Thyroid gland (tissue), 4 donors: ENCODE measurements at regions not wholly inside any gene's neighbourhood (a gene's known extent, or its start where the extent isn't known, plus 50 kb on each side); places are given as distances from the start of the nearest gene placed in this dataset.

Source experiments
- DNase-seq, 2 donors: peaks; one replicate each; pipeline ENCODE4 v3.0.0-alpha.2; 2019
- H3K27ac ChIP-seq, 3 donors: fragments of 200-600 bp; sonication (generic); 1 replicate in 2 of 3; 2 replicates in 1 of 3; pipeline ENCODE4 v1.5.1; 2016 to 2019; ENCODE audit warnings: mild to moderate bottlenecking in 1 of 3, moderate library complexity in 1 of 3
- H3K27me3 ChIP-seq: fragments of 200-600 bp; sonication (generic); one replicate; pipeline ENCODE4 v1.5.1; 2019
- H3K36me3 ChIP-seq, 2 donors: fragments of 200-600 bp; sonication (generic); one replicate each; pipeline ENCODE4 v1.5.1; 2016 to 2019
- H3K4me1 ChIP-seq, 2 donors: fragments of 200-600 bp; sonication (generic); one replicate each; pipeline ENCODE4 v1.5.1; 2017 to 2019
- H3K4me3 ChIP-seq, 3 donors: fragments of 200-600 bp; sonication (generic); replicated peaks in 1 of 3; 1 replicate in 2 of 3; 2 replicates in 1 of 3; pipeline ENCODE4 v1.5.1; 2016; ENCODE audit warnings: mild to moderate bottlenecking in 1 of 3
- H3K9me3 ChIP-seq: fragments of 200-600 bp; sonication (generic); one replicate; pipeline ENCODE4 v1.5.1; 2017
- CTCF ChIP-seq, 6 experiments: fragments of 200-600 bp in 3 of 6; fragments of 450-650 bp in 3 of 6; sonication (generic) in 3 of 6; IDR thresholded peaks; one replicate each; pipeline ENCODE4 v1.5.1; 2016 to 2019; ENCODE audit warnings: antibody characterized with exemption in 6 of 6, mild to moderate bottlenecking in 2 of 6, inconsistent platforms in 1 of 6, moderate library complexity in 1 of 6
- POLR2A ChIP-seq, 2 donors: fragments of 450-650 bp; IDR thresholded peaks; one replicate each; pipeline ENCODE4 v1.6.1; 2017; ENCODE audit warnings: antibody characterized with exemption in 2 of 2, mild to moderate bottlenecking in 2 of 2, moderate library complexity in 1 of 2
- WGBS, 2 donors: methylation state at CpG; one replicate each; pipeline ENCODE4 v1.1.5; 2017; 5-methylcytosine and 5-hydroxymethylcytosine counted together
- intact Hi-C: fragments of 100-400 bp; cut with DNase I; formaldehyde crosslinking; loops from one replicate; pipeline ENCODE4 v1.15.1; 2023

- Histone ChIP-seq H3K4me1 (no peaks in the 10 kb centered on the region), H3K4me3 (no peak overlapping the region), H3K36me3 (no peaks in the 10 kb centered on the region), H3K9me3 (no peaks in the 10 kb centered on the region), H3K27ac (no peak overlapping the region), H3K27me3 (peaks cover 3% of the 10 kb centered on the region)
- DNase-seq, result no peak
- WGBS, 2 donors, result 91 to 96% methylated on average over 5 to 10 of the region's 10 CpGs
- TF ChIP-seq CTCF (IDR thresholded peaks at IDR 0.05) (no peak), POLR2A (IDR thresholded peaks at IDR 0.05) (no peak)
- intact Hi-C loops, result no loop called here
Measured at GRCh38 chr2:120810639-120811038, 75.0 kb downstream of the GLI2 start.

- intact Hi-C loops, result no loop called here
- Histone ChIP-seq H3K27ac (no peak overlapping the region), H3K27me3 (no peaks in the 10 kb centered on the region), H3K36me3 (no peaks in the 10 kb centered on the region), H3K4me3 (no peak overlapping the region), H3K9me3 (no peaks in the 10 kb centered on the region), H3K4me1 (no peaks in the 10 kb centered on the region)
- TF ChIP-seq POLR2A (IDR thresholded peaks at IDR 0.05) (no peak), CTCF (IDR thresholded peaks at IDR 0.05) (no peak)
- no peak for DNase-seq
- WGBS, 2 donors, result 92% methylated on average over 9 of the region's 9 CpGs
Measured at GRCh38 chr2:120812866-120813265, 77.2 kb downstream of the GLI2 start.

GRCh38 chr2:120814352-120814751, 78.7 kb downstream of the GLI2 start:
- Histone ChIP-seq H3K4me3 (no peak overlapping the region), H3K27ac (no peak overlapping the region), H3K36me3 (no peaks in the 10 kb centered on the region), H3K4me1 (no peaks in the 10 kb centered on the region), H3K9me3 (no peaks in the 10 kb centered on the region), H3K27me3 (no peaks in the 10 kb centered on the region)
- TF ChIP-seq POLR2A (IDR thresholded peaks at IDR 0.05) (no peak), CTCF (IDR thresholded peaks at IDR 0.05) (no peak)
- intact Hi-C loops, result no loop called here
- DNase-seq, result no peak
- WGBS, 2 donors, result 87 to 93% methylated on average over 3 to 6 of the region's 6 CpGs

GRCh38 chr2:120815292-120815691, 79.6 kb downstream of the GLI2 start:
- no peaks in the 10 kb centered on the region for H3K27me3 ChIP-seq
- H3K4me1 ChIP-seq, result peaks cover 0 to 7% of the 10 kb centered on the region in 2 donors
- WGBS, 2 donors, result 81 to 85% methylated on average over 12 of the region's 12 CpGs
- no peaks in the 10 kb centered on the region for H3K36me3 ChIP-seq
- no peak overlapping the region for H3K4me3 ChIP-seq
- no peak for TF ChIP-seq CTCF (IDR thresholded peaks at IDR 0.05)
- TF ChIP-seq POLR2A (IDR thresholded peaks at IDR 0.05), result no peak
- no peaks in the 10 kb centered on the region for H3K9me3 ChIP-seq
- DNase-seq, result no peak
- no peak overlapping the region for H3K27ac ChIP-seq
- intact Hi-C loops, result no loop called here

- no peaks in the 10 kb centered on the region for H3K9me3 ChIP-seq
- H3K27me3 ChIP-seq, result no peaks in the 10 kb centered on the region
- intact Hi-C loops, result no loop called here
- DNase-seq, result no peak
- peaks cover 0 to 15% of the 10 kb centered on the region in 2 donors for H3K4me1 ChIP-seq
- WGBS, 2 donors, result 93 to 98% methylated on average over 24 to 25 of the region's 25 CpGs
- H3K36me3 ChIP-seq, result no peaks in the 10 kb centered on the region
- TF ChIP-seq CTCF (IDR thresholded peaks at IDR 0.05), result no peak
- no peak overlapping the region for H3K27ac ChIP-seq
- no peak overlapping the region for H3K4me3 ChIP-seq
Measured at GRCh38 chr2:120817136-120817955, 81.7 kb downstream of the GLI2 start.
